H9 (cell line): ENCODE measurements at regions not wholly inside any gene's neighbourhood (a gene's known extent, or its start where the extent isn't known, plus 50 kb on each side); places are given as distances from the start of the nearest gene placed in this dataset.

ENCODE experiments used
- DNase-seq: peaks from one replicate; pipeline ENCODE4 v3.0.0-alpha.2; 2017
- H2AFZ ChIP-seq: one replicate; pipeline ENCODE4 v1.6.1; 2013; ENCODE audit warnings: mild to moderate bottlenecking, low read length, control low read depth, moderate library complexity
- H2AK5ac ChIP-seq: 2 replicates; pipeline ENCODE4 v1.6.1; 2013; ENCODE audit warnings: low read length, control low read depth, mixed read lengths; ENCODE audit not compliant: insufficient read length
- H2BK120ac ChIP-seq: one replicate; pipeline ENCODE4 v1.6.1; 2013; ENCODE audit warnings: low read depth, mild to moderate bottlenecking, low read length, control low read depth, inconsistent platforms; ENCODE audit not compliant: poor library complexity, severe bottlenecking
- H2BK12ac ChIP-seq: 2 replicates; pipeline ENCODE4 v1.6.1; 2013; ENCODE audit warnings: low read length, control low read depth, mixed read lengths, low read depth; ENCODE audit not compliant: insufficient read length
- H2BK15ac ChIP-seq: 2 replicates; pipeline ENCODE4 v1.6.1; 2013; ENCODE audit warnings: low read depth, low read length, control low read depth
- H2BK20ac ChIP-seq: one replicate; pipeline ENCODE4 v1.6.1; 2013; ENCODE audit warnings: low read depth, mild to moderate bottlenecking, low read length, control low read depth, inconsistent platforms; ENCODE audit not compliant: poor library complexity, severe bottlenecking
- H2BK5ac ChIP-seq: 2 replicates; pipeline ENCODE4 v1.6.1; 2013; ENCODE audit warnings: low read length, control low read depth, mixed read lengths; ENCODE audit not compliant: insufficient read length
- H3K14ac ChIP-seq: 2 replicates; pipeline ENCODE4 v1.6.1; 2013; ENCODE audit warnings: low read length, control low read depth; ENCODE audit not compliant: insufficient read depth
- H3K18ac ChIP-seq: 2 replicates; pipeline ENCODE4 v1.6.1; 2013; ENCODE audit warnings: low read depth, mild to moderate bottlenecking, mixed read lengths, low read length, control low read depth; ENCODE audit not compliant: insufficient read length
- H3K23ac ChIP-seq: 2 replicates; pipeline ENCODE4 v1.6.1; 2013; ENCODE audit warnings: low read length, control low read depth, mixed read lengths, low read depth; ENCODE audit not compliant: insufficient read length
- H3K23me2 ChIP-seq: 2 replicates; pipeline ENCODE4 v1.6.1; 2013; ENCODE audit warnings: low read depth, mild to moderate bottlenecking, mixed read lengths, low read length, control low read depth; ENCODE audit not compliant: insufficient read length, poor library complexity, severe bottlenecking
- H3K27ac ChIP-seq: 2 replicates; pipeline ENCODE4 v1.5.1; 2013; ENCODE audit warnings: low read length, control low read depth, mixed read lengths, low read depth; ENCODE audit not compliant: insufficient read length
- H3K27me3 ChIP-seq: 2 replicates; pipeline ENCODE4 v1.6.1; 2013; ENCODE audit warnings: low read length, control low read depth, inconsistent platforms; ENCODE audit not compliant: insufficient read depth
- H3K4ac ChIP-seq: 2 replicates; pipeline ENCODE4 v1.6.1; 2013; ENCODE audit warnings: low read depth, mild to moderate bottlenecking, control low read depth, inconsistent platforms, low read length, moderate library complexity
- H3K4me1 ChIP-seq: 2 replicates; pipeline ENCODE4 v1.6.1; 2013; ENCODE audit warnings: low read length, control low read depth, inconsistent platforms; ENCODE audit not compliant: insufficient read depth
- H3K4me2 ChIP-seq: 2 replicates; pipeline ENCODE4 v1.6.1; 2013; ENCODE audit warnings: low read length, control low read depth, mixed read lengths; ENCODE audit not compliant: insufficient read length, insufficient read depth
- H3K56ac ChIP-seq: 2 replicates; pipeline ENCODE4 v1.6.1; 2013; ENCODE audit warnings: low read depth, mild to moderate bottlenecking, mixed read lengths, low read length, control low read depth; ENCODE audit not compliant: insufficient read length
- H3K79me1 ChIP-seq: 2 replicates; pipeline ENCODE4 v1.6.1; 2013; ENCODE audit warnings: low read depth, mild to moderate bottlenecking, moderate library complexity, low read length, control low read depth, inconsistent platforms; ENCODE audit not compliant: insufficient read depth, poor library complexity, severe bottlenecking
- H3K79me2 ChIP-seq: 2 replicates; pipeline ENCODE4 v1.6.1; 2013; ENCODE audit warnings: low read length, control low read depth, inconsistent platforms; ENCODE audit not compliant: insufficient read depth
- H3K9ac ChIP-seq: 2 replicates; pipeline ENCODE4 v1.6.1; 2013; ENCODE audit warnings: low read length, control low read depth, mixed read lengths; ENCODE audit not compliant: insufficient read length; ENCODE audit errors: extremely low read depth
- H3K9me3 ChIP-seq: one replicate; pipeline ENCODE4 v1.6.1; 2013; ENCODE audit warnings: low read depth, low read length, inconsistent platforms; ENCODE audit not compliant: control insufficient read depth
- H3T11ph ChIP-seq: one replicate; pipeline ENCODE4 v1.6.1; 2013; ENCODE audit warnings: mild to moderate bottlenecking, low read length, control low read depth, inconsistent platforms
- H4K20me1 ChIP-seq: one replicate; pipeline ENCODE4 v1.6.1; 2013; ENCODE audit not compliant: control insufficient read depth, insufficient read length, insufficient read depth
- H4K5ac ChIP-seq: 2 replicates; pipeline ENCODE4 v1.6.1; 2013; ENCODE audit warnings: low read depth, mild to moderate bottlenecking, mixed read lengths, low read length, control low read depth; ENCODE audit not compliant: insufficient read length
- H4K8ac ChIP-seq: replicated peaks from 2 replicates; pipeline ENCODE4 v1.6.1; 2013; ENCODE audit warnings: low read length, control low read depth, mixed read lengths, low read depth; ENCODE audit not compliant: insufficient read length
- H4K91ac ChIP-seq: 2 replicates; pipeline ENCODE4 v1.6.1; 2013; ENCODE audit warnings: low read depth, mild to moderate bottlenecking, moderate library complexity, mixed read lengths, low read length, control low read depth; ENCODE audit not compliant: insufficient read length
- H3K27ac Mint-ChIP-seq, 3 experiments: 2 replicates in 2 of 3; 3 replicates in 1 of 3; pipeline ENCODE4 v1.8.0; 2020 to 2021; ENCODE audit warnings: mixed read lengths in 3 of 3, mild to moderate bottlenecking in 1 of 3, moderate library complexity in 1 of 3
- H3K27me3 Mint-ChIP-seq: 2 replicates; pipeline ENCODE4 v1.8.0; 2021; ENCODE audit warnings: low read depth, mild to moderate bottlenecking, moderate library complexity, mixed read lengths
- H3K36me3 Mint-ChIP-seq, 3 experiments: 2 replicates in 2 of 3; 3 replicates in 1 of 3; pipeline ENCODE4 v1.8.0; 2020 to 2021; ENCODE audit warnings: low read depth in 3 of 3, mixed read lengths in 3 of 3; ENCODE audit not compliant: insufficient read depth in 1 of 3
- H3K4me1 Mint-ChIP-seq, 2 experiments: 2 replicates each; pipeline ENCODE4 v1.8.0; 2020; ENCODE audit warnings: mixed read lengths in 2 of 2
- H3K4me3 Mint-ChIP-seq, 2 experiments: 2 replicates in 1 of 2; 3 replicates in 1 of 2; pipeline ENCODE4 v1.8.0; 2020 to 2021; ENCODE audit warnings: mild to moderate bottlenecking in 2 of 2, mixed read lengths in 2 of 2, moderate library complexity in 1 of 2
- H3K9me3 Mint-ChIP-seq, 2 experiments: 2 replicates in 1 of 2; 3 replicates in 1 of 2; pipeline ENCODE4 v1.8.0; 2020; ENCODE audit warnings: mild to moderate bottlenecking in 2 of 2, mixed read lengths in 2 of 2, moderate library complexity in 1 of 2
- CTCF ChIP-seq: fragments of 200-600 bp; sonication (generic); conservative IDR thresholded peaks from 3 replicates; pipeline ENCODE4 v1.8.0; 2021; ENCODE audit warnings: antibody characterized with exemption, mild to moderate bottlenecking
- WGBS: extraction: QIAGEN DNeasy Blood & Tissue Kit; methylation state at CpG from one replicate; pipeline ENCODE4 v1.1.7; 2013; ENCODE audit warnings: missing lambda C conversion rate, low lambda C conversion rate, mixed read lengths; ENCODE audit not compliant: insufficient read length; ENCODE audit errors: extremely low coverage; 5-methylcytosine and 5-hydroxymethylcytosine counted together

GRCh38 chr1:239677362-239677761 is 291.0 kb downstream of the CHRM3 start:
- Histone ChIP-seq H3K27ac (no peak overlapping the region), H3K79me1 (no peaks in the 10 kb centered on the region), H4K5ac (no peak overlapping the region), H2BK15ac (no peak overlapping the region), H3K9ac (no peak overlapping the region), H4K20me1 (no peaks in the 10 kb centered on the region), H3K23me2 (no peaks in the 10 kb centered on the region), H2BK5ac (no peak overlapping the region), H4K91ac (no peak overlapping the region), H2BK20ac (no peak overlapping the region), H3K79me2 (no peaks in the 10 kb centered on the region), H3K18ac (no peak overlapping the region), H3K9me3 (no peaks in the 10 kb centered on the region), H3K23ac (no peak overlapping the region), H3K4me1 (peaks cover 5% of the 10 kb centered on the region; the same call in 1 of the 2 replicates), H2BK12ac (no peak overlapping the region), H3K4ac (no peak overlapping the region), H3K56ac (no peak overlapping the region), H2BK120ac (no peak overlapping the region), H3K14ac (no peak overlapping the region), H3K27me3 (no peaks in the 10 kb centered on the region), H3K4me2 (no peak overlapping the region), H3T11ph (no peak overlapping the region), H2AFZ (no peak overlapping the region), H4K8ac (no peak overlapping the region), H2AK5ac (no peak overlapping the region)
- peaks cover 21 to 25% of the 10 kb centered on the region in 2 experiments for H3K4me1 Mint-ChIP-seq
- no peak for DNase-seq
- no peak overlapping the region for H3K4me3 Mint-ChIP-seq
- H3K9me3 Mint-ChIP-seq: no peaks in the 10 kb centered on the region; a peak in 1 of 5 replicates
- peaks cover 0 to 10% (median 5%) of the 10 kb centered on the region in 3 experiments; a peak in 2 of 7 replicates for H3K36me3 Mint-ChIP-seq
- no CpG with 5 or more reads among the region's 3 CpGs for WGBS
- TF ChIP-seq CTCF: no peak
- H3K27me3 Mint-ChIP-seq: no peaks in the 10 kb centered on the region
- peak overlapping the region in 1 of 3 experiments; percentile 27; a peak in 1 of 7 replicates for H3K27ac Mint-ChIP-seq
